GM03348 (cell line): ENCODE measurements at regions not wholly inside any gene's neighbourhood (a gene's known extent, or its start where the extent isn't known, plus 50 kb on each side); places are given as distances from the start of the nearest gene placed in this dataset.
A peak's percentile ranks its signal among the peaks of the same experiment; 100 is the strongest.

ENCODE experiments used
- DNase-seq: peaks from one replicate; pipeline ENCODE4 v3.0.0; 2012; ENCODE audit warnings: low spot score

GRCh38 chr2:193703411-193703810 lies 1508.7 kb upstream of the TMEFF2 start:
- no peak for DNase-seq

- DNase-seq: no peak
Observed at GRCh38 chr2:193701484-193701883, 1506.8 kb upstream of the TMEFF2 start.

GRCh38 chr2:193695367-193695766 lies 1500.6 kb upstream of the TMEFF2 start:
- peak; percentile 37 for DNase-seq

DNA sequence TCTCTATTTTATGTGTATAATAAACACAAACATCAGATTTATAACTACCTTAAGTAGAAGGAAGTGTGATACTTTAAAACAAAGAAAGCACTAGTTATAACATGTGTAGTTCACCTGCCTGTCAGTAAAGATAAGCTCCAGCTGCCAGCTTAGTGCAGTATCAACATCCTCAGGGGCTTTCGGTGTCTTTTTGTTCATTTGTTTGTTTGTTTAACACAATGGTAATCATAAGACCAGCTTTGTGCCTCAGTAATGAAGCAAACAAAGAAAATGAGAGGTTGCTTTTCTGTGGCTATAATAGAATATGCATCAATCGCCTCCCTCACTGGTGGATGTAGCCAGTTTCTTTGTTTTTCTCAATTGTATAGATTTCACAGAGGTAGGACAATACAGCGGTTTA lies 1499.0 kb upstream of the TMEFF2 start:
- no peak for DNase-seq

DNA sequence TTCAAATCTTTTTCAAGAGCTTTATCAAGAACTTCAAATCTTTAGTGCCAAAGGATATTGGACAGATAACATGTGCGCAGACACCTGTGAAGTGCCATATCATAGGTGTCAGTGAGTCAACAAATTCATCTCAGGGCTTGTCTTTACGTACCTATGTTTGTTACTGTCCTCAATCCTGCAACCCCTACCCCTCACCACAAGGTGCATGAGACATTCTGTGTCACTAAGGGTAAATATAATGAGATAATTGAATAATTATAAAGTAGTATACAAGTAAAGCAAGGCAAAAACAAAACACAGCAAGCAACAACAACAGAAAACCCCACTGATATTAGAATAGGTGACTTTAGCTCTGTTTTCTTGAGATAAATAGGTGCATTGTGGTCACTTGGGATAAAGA lies 1495.8 kb upstream of the TMEFF2 start:
- no peak for DNase-seq

DNA sequence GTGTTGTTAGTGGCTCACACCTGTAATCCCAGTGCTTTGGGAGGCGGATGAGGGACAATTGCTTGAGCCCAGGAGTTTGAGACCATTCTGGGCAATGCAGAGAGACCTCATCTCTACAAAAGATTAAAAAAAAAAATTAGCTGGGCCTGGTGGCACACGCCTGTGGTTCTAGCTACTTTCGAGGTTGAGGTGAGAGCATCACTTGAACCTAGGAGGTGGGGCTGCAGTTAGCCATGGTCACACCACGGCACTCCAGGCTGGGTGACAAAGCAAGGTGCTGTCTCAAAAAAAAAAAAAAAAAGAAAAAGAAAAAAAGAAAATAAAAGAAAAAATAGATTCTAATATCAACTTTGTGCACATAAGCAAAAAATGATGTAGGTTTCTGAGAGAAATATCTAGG lies 1492.5 kb upstream of the TMEFF2 start:
- no peak for DNase-seq

GRCh38 chr2:193679847-193680246 lies 1485.1 kb upstream of the TMEFF2 start:
- no peak for DNase-seq

- DNase-seq: no peak
Observed at GRCh38 chr2:193670478-193670877, 1475.7 kb upstream of the TMEFF2 start.

DNA sequence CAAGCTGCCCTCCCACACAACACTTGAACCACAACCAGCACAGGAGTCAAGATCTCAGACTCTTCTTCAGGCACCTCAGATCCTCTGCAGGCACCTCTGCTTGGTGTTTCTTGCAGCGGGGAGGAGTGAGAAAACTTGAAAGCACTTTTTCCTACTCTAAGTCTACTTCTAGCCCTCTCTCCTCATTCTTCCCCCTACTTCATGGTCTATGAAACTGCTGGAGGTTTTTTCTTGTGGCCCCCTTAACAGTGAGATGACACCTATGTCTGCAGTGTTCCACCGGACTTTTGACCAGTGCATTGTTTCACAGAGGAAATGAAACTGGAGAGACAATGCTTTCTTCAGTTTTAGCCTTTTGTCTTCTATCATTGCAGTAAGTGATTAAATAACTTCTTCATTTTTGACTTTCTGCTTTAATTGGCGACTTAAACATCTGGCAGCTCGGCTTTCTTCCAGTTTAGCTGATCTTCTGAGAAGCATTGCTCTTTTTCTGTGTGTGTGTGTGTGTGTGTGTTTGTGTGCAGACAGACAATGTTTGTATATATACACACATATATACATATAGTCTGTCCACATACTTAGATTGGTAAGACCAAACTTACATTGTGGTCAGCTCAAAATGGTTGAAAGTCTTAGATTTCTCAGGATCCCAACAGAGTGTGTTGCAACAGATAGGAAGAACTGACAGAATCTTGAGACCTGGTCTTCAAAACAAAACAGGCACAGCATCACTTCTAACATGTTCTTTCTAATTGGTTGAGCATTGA lies 1474.0 kb upstream of the TMEFF2 start:
- DNase-seq: no peak

DNA sequence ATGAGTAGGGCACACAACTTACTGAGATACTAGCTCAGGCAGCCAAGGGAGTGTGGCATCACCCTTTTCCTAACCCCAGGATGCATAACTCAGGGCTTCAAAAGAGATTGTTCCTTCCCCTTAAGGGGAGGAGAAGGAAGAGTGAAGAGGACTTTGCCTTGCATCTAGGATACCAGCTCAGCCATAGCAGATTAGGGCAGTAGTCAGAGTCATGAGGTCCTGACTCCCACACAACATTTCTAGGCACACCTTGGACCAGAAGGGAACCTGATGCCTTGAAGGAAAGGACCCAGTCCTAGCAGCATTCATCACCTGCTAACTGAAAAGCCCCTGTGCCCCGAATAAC lies 1433.2 kb upstream of the TMEFF2 start:
- no peak for DNase-seq

DNA sequence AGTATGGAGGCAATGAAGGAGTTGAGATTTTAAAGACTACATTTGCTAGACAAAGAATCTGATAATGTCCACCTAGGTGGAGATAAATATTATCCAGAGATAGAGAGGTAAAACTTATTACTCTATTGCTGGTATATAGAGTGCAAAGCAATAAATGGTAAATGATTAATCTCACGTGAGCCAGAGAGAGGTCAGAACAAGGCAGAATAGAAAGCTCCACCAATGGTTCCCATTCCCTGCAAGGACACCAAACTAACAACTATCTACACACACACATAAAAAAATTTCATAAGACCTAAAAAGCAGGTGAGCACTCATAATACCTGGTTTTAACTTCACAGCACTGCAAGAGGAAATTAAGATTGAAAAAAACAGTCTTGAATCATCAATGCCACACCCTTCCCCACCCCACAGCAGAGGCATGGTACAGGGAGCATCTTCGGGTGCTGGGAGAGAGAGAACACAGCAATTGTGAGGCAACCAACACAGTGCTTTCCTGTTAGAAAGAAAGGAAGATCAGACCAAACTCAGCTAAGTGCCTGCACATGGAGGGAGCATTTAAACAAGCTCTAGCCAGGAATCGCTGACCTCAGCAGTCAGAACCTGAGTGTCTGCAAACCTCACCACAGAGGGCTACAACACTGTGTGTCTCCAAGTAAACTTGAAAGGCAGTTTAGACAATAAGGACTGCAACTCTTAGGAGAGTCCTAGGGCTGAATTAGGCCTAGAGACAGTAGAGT lies 1432.6 kb upstream of the TMEFF2 start:
- no peak for DNase-seq

DNA sequence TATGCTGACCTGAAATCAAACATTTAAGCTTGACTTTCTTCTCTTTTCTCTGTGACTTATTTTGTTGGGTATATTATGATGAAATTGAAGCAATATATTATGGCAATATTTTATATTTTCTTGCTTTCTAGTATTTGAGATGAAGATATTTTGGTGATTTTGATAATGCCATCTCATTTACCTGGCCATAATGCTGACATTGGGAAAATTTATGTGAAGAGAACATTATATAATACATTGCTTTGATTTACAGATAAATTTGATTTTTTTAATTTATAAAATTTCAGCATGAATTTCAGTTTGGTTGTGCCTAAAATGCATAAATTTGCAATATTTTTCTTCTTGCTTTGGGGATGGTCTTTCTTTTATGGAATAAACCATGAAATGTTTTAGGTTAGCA lies 1413.7 kb upstream of the TMEFF2 start:
- DNase-seq: no peak

DNA sequence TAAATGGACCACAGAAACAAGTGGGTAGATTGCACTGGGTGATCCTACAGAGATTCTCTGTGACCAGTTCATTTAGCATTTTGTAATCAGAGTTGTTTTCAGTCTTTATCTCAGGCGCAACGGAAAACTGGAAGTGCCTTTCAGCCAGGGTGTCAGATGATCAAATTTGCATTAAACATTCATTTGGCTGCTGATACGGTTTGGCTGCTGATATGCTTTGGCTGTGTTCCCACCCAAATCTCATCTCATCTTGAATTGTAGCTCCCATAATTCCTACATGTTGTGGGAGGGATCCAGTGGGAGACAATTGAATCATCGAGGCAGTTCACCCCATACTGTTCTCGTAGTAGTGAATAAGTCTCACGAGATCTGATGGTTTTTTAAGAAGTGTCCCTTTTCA lies 1396.1 kb upstream of the TMEFF2 start:
- DNase-seq: no peak

- peak; percentile 4 for DNase-seq
Observed at GRCh38 chr2:193584522-193584938, 1389.8 kb upstream of the TMEFF2 start.

GRCh38 chr2:193583638-193584400 lies 1389.1 kb upstream of the TMEFF2 start:
- no peak for DNase-seq

GRCh38 chr2:193581807-193582206 lies 1387.1 kb upstream of the TMEFF2 start:
- DNase-seq: no peak

DNA sequence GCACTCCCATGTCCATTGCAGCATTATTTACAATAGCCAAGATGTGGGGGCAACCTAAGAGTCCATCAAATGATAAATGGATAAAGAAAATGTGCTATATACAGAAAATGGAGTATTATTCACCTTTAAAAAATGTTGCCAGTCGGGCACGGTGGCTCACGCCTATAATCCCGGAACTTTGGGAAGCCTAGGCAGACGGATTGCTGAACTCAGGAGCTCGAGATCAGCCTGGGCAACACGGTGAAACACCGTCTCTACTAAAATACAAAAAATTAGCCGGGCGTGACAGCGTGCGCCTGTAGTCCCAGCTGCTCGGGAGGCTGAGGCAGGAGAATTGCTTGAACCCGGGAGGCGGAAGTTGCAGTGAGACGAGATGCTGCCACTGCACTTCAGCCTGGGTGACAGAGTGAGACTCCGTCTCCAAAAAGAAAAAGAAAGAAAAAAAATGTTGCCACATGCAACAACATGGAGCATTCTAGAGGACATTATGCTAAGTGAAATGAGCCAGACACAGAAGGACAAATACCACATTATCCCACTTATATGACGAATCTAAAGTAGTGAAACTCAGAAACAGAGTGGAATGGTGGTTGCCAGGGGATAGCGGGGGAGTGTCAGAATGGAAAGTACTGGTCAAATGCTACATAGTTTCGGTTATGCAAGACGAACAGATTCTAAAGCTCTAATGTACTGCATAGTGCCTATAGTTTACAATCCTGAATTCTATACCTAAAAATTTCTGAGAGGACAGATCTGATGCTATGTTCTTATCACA lies 1385.6 kb upstream of the TMEFF2 start:
- no peak for DNase-seq

- no peak for DNase-seq
Observed at GRCh38 chr2:193566886-193567285, 1372.2 kb upstream of the TMEFF2 start.

GRCh38 chr2:193566276-193566675 lies 1371.5 kb upstream of the TMEFF2 start:
- no peak for DNase-seq

DNA sequence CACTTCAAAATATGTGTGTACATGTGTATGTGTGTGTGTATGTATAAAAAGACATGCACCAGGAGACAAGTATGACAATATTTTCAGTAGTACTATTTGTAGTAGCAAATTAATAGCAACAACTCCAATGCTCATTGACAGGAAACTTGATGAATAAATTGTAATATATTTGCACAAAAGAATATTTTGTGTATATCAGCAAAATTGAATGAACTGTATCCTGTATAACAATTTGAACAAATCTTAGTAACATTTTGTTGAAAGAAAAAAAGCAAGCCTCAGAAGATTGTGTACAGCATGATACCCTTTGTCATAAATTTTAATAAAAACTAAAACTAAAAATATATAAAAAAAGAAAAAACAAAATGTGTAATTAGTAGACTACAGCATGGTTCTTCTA lies 1367.3 kb upstream of the TMEFF2 start:
- DNase-seq: no peak

GRCh38 chr2:193561054-193561453 lies 1366.3 kb upstream of the TMEFF2 start:
- DNase-seq: no peak

DNA sequence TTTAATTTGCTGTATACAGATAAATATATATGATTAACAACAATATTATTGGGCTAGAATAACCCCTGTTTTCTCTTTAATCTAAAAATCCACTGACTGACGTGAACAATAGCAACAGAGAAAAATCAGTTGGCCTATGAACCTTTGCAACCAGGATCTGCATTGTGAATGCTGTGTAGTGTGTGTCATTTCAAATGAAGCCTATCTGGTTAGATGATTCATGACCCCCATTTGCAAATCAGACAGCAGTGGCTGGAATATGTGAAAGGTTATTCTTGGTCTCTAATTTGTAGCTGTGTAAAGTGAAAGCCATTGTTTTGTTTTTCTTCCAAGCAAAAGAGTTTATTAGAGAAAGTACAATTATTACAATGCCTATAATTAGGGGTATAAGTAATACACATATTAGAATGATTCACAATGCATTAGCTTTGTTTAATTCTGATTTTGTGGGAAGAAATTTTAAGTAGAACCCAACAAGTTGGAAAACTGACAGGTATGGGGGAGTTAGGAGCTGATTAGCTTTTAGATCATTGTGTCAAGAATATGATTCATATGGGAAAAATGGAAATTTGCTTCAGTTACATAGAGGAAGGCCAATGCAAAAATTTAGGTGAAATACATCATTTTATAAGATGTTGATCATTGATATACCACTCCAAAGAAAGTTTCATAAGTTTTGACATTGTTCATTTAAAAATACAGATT lies 1362.2 kb upstream of the TMEFF2 start:
- DNase-seq: no peak
